HL-60 (cell line): ENCODE measurements at regions not wholly inside any gene's neighbourhood (a gene's known extent, or its start where the extent isn't known, plus 50 kb on each side); places are given as distances from the start of the nearest gene placed in this dataset.

ENCODE experiments used
- TF ChIP-seq, protein P1 (sequence below): IDR thresholded peaks from one replicate; pipeline ENCODE4 v1.5.1; 2011; ENCODE audit warnings: low read length, control low read depth, inconsistent platforms; ENCODE audit not compliant: insufficient read depth
- TF ChIP-seq, protein P2 (sequence below): IDR thresholded peaks from 2 replicates; pipeline ENCODE4 v1.6.1; 2012; ENCODE audit warnings: low read depth; ENCODE audit not compliant: insufficient replicate concordance

DNA sequence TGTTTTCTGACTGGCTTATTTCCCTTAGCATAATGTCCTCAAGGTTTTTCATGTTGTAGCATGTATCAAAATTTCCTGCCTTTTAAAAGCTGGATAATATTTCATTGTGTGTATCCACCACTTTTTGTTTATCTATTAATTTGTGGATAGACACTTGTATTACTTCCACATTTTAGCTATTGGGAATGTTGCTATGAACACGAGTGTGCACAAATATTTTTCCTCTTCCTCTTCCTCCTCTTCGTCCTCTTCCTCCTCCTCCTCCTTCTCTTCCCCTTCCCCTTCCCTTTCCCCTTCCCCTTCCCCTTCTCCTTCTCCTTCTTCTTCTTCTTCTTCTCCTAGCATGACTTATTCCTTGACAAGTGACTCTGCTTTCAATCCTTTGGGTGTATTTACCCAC is 51.2 kb upstream of the KL start:
- TF ChIP-seq, protein P1, sequence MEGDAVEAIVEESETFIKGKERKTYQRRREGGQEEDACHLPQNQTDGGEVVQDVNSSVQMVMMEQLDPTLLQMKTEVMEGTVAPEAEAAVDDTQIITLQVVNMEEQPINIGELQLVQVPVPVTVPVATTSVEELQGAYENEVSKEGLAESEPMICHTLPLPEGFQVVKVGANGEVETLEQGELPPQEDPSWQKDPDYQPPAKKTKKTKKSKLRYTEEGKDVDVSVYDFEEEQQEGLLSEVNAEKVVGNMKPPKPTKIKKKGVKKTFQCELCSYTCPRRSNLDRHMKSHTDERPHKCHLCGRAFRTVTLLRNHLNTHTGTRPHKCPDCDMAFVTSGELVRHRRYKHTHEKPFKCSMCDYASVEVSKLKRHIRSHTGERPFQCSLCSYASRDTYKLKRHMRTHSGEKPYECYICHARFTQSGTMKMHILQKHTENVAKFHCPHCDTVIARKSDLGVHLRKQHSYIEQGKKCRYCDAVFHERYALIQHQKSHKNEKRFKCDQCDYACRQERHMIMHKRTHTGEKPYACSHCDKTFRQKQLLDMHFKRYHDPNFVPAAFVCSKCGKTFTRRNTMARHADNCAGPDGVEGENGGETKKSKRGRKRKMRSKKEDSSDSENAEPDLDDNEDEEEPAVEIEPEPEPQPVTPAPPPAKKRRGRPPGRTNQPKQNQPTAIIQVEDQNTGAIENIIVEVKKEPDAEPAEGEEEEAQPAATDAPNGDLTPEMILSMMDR, result no peak
- TF ChIP-seq, protein P2, sequence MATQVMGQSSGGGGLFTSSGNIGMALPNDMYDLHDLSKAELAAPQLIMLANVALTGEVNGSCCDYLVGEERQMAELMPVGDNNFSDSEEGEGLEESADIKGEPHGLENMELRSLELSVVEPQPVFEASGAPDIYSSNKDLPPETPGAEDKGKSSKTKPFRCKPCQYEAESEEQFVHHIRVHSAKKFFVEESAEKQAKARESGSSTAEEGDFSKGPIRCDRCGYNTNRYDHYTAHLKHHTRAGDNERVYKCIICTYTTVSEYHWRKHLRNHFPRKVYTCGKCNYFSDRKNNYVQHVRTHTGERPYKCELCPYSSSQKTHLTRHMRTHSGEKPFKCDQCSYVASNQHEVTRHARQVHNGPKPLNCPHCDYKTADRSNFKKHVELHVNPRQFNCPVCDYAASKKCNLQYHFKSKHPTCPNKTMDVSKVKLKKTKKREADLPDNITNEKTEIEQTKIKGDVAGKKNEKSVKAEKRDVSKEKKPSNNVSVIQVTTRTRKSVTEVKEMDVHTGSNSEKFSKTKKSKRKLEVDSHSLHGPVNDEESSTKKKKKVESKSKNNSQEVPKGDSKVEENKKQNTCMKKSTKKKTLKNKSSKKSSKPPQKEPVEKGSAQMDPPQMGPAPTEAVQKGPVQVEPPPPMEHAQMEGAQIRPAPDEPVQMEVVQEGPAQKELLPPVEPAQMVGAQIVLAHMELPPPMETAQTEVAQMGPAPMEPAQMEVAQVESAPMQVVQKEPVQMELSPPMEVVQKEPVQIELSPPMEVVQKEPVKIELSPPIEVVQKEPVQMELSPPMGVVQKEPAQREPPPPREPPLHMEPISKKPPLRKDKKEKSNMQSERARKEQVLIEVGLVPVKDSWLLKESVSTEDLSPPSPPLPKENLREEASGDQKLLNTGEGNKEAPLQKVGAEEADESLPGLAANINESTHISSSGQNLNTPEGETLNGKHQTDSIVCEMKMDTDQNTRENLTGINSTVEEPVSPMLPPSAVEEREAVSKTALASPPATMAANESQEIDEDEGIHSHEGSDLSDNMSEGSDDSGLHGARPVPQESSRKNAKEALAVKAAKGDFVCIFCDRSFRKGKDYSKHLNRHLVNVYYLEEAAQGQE, result no peak
